ENCODE measurements at regions not wholly inside any gene's neighbourhood (a gene's known extent, or its start where the extent isn't known, plus 50 kb on each side); places are given as distances from the start of the nearest gene placed in this dataset.

DNA sequence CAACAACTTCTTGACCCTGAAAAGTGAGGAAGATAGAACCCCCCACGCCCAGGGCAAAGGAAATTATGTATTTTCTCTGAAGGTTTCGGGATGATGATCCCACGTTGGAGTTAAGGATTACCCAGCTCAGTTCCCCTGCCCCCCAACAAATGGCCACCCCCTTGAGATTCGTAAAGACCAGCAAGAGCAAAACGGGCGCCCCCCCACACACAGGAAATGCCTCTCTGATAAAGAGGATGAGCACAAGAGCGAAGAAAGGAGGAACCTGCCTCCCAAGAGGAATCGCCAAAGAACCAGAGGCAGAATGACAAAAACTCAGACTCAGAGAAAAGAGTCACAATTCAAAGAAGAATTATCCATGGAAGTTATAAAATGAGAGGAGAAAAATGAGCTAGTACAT is 576.9 kb downstream of the MATN1 start:
- no peaks in the 10 kb centered on the region for H3K36me3 ChIP-seq (ENCODE audit: insufficient read depth)
- no peak overlapping the region for H3K27ac ChIP-seq
- H2AFZ ChIP-seq (ENCODE audit: low read depth): no peak overlapping the region
- no peak overlapping the region for H3K4me2 ChIP-seq
- H4K20me1 ChIP-seq (ENCODE audit: insufficient read depth): no peaks in the 10 kb centered on the region
- H3K4me1 ChIP-seq (ENCODE audit: low read depth, poor library complexity, severe bottlenecking): no peaks in the 10 kb centered on the region
- no peaks in the 10 kb centered on the region for H3K79me2 ChIP-seq (ENCODE audit: insufficient read depth, low read depth)
- H3K4me3 ChIP-seq (IDR thresholded peaks at IDR 0.05; ENCODE audit: insufficient read depth, low read depth, low read length): no peak overlapping the region
- TF ChIP-seq, protein P1, sequence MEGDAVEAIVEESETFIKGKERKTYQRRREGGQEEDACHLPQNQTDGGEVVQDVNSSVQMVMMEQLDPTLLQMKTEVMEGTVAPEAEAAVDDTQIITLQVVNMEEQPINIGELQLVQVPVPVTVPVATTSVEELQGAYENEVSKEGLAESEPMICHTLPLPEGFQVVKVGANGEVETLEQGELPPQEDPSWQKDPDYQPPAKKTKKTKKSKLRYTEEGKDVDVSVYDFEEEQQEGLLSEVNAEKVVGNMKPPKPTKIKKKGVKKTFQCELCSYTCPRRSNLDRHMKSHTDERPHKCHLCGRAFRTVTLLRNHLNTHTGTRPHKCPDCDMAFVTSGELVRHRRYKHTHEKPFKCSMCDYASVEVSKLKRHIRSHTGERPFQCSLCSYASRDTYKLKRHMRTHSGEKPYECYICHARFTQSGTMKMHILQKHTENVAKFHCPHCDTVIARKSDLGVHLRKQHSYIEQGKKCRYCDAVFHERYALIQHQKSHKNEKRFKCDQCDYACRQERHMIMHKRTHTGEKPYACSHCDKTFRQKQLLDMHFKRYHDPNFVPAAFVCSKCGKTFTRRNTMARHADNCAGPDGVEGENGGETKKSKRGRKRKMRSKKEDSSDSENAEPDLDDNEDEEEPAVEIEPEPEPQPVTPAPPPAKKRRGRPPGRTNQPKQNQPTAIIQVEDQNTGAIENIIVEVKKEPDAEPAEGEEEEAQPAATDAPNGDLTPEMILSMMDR (conservative IDR thresholded peaks at IDR 0.05; ENCODE audit: low read depth, low read length): no peak
- H3K9ac ChIP-seq: no peak overlapping the region
- H3K27me3 ChIP-seq (ENCODE audit: insufficient read depth, low read depth): peaks cover 3% of the 10 kb centered on the region; the same call in 1 of the 2 replicates

DNA sequence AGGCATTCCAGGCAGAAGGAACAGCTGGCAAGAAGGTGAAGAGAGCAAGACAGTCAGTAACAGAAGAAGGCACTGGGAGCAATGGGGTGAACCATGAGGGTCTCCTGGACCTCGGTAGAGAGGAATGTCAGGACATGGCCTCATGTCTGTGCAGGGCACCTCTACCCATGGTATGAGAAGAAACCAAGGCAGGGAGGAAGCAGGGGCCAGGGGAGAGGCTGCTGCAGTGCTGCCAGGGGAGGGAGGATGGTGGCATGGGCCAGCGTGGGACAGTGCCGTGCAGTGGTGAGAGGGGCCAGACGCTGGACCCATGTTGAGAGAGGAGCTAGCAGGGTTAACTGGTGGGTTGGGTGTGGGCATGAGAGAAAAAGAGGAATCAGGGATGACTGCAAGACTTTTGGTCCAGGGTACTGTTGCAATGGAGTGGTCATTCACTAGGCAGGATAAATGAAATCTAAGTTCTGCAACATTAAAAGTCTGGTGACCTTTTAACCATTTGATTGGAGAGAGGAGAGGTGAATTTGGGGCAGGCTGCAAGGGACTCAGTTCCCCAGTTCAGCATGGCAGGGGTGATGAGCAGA is 577.6 kb downstream of the MATN1 start:
- no peak overlapping the region for H3K9ac ChIP-seq
- H3K27me3 ChIP-seq (ENCODE audit: insufficient read depth, low read depth): peaks cover 3% of the 10 kb centered on the region; the same call in 1 of the 2 replicates
- no peaks in the 10 kb centered on the region for H3K4me1 ChIP-seq (ENCODE audit: low read depth, poor library complexity, severe bottlenecking)
- no peak overlapping the region for H2AFZ ChIP-seq (ENCODE audit: low read depth)
- no peak overlapping the region for H3K4me2 ChIP-seq
- H3K79me2 ChIP-seq (ENCODE audit: insufficient read depth, low read depth): no peaks in the 10 kb centered on the region
- H3K36me3 ChIP-seq (ENCODE audit: insufficient read depth): no peaks in the 10 kb centered on the region
- H3K4me3 ChIP-seq (IDR thresholded peaks at IDR 0.05; ENCODE audit: insufficient read depth, low read depth, low read length): no peak overlapping the region
- no peaks in the 10 kb centered on the region for H4K20me1 ChIP-seq (ENCODE audit: insufficient read depth)
- no peak overlapping the region for H3K27ac ChIP-seq
- TF ChIP-seq, protein P1 (conservative IDR thresholded peaks at IDR 0.05; ENCODE audit: low read depth, low read length): no peak

DNA sequence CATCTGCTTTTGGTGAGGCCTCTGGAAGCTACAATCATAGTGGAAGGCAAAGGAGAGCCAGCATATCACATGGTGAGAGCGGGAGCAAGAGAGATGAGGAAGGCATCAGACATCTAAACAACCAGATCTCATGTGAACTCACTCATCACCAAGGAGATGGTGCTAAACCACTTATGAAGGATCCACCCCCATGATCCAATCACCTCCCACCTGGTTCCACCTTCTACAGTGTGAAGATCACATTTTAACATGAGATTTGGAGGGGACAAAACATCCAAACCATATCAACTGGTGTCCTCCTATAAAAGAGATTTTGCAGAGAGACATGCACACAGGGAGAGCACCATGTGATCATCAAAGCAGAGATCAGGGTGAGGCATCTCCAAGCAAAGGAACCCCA is 578.6 kb downstream of the MATN1 start:
- no peak overlapping the region for H3K4me2 ChIP-seq
- H4K20me1 ChIP-seq (ENCODE audit: insufficient read depth): no peaks in the 10 kb centered on the region
- H2AFZ ChIP-seq (ENCODE audit: low read depth): no peak overlapping the region
- TF ChIP-seq, protein P1 (conservative IDR thresholded peaks at IDR 0.05; ENCODE audit: low read depth, low read length): no peak
- H3K27ac ChIP-seq: no peak overlapping the region
- H3K9ac ChIP-seq: no peak overlapping the region
- H3K4me1 ChIP-seq (ENCODE audit: low read depth, poor library complexity, severe bottlenecking): no peaks in the 10 kb centered on the region
- H3K79me2 ChIP-seq (ENCODE audit: insufficient read depth, low read depth): no peaks in the 10 kb centered on the region
- no peak overlapping the region for H3K4me3 ChIP-seq (IDR thresholded peaks at IDR 0.05; ENCODE audit: insufficient read depth, low read depth, low read length)
- no peaks in the 10 kb centered on the region for H3K36me3 ChIP-seq (ENCODE audit: insufficient read depth)
- H3K27me3 ChIP-seq (ENCODE audit: insufficient read depth, low read depth): no peaks in the 10 kb centered on the region; the same call in 1 of the 2 replicates

DNA sequence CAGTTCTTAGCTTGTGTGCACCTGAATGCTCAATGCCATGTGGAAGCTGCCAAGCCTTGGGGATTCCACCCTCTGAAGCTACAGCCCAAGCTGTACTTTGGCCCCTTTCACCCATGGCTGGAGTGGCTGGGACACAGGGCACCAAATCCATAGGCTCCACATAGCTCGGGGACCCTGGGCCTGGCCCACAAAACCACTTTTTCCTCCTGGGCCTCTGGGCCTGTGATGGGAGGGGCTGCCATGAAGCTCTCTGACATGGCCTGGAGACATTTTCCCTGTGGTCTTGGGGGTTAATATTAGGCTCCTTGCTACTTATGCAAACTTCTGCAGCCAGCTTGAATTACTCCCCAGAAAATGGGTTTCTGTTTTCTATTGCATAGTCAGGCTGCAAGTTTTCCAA is 579.9 kb downstream of the MATN1 start:
- Histone ChIP-seq H3K4me1 (ENCODE audit: low read depth, poor library complexity, severe bottlenecking) (no peaks in the 10 kb centered on the region), H3K9ac (no peak overlapping the region), H3K36me3 (ENCODE audit: insufficient read depth) (no peaks in the 10 kb centered on the region), H4K20me1 (ENCODE audit: insufficient read depth) (no peaks in the 10 kb centered on the region), H3K27ac (no peak overlapping the region), H3K27me3 (ENCODE audit: insufficient read depth, low read depth) (no peaks in the 10 kb centered on the region; the same call in 1 of the 2 replicates), H3K79me2 (ENCODE audit: insufficient read depth, low read depth) (no peaks in the 10 kb centered on the region), H2AFZ (ENCODE audit: low read depth) (no peak overlapping the region), H3K4me2 (no peak overlapping the region), H3K4me3 (IDR thresholded peaks at IDR 0.05; ENCODE audit: insufficient read depth, low read depth, low read length) (no peak overlapping the region)
- TF ChIP-seq, protein P1 (conservative IDR thresholded peaks at IDR 0.05; ENCODE audit: low read depth, low read length): no peak

Data from KMS-11 (cell line).